Ishikawa (cell line): ENCODE measurements at regions not wholly inside any gene's neighbourhood (a gene's known extent, or its start where the extent isn't known, plus 50 kb on each side); places are given as distances from the start of the nearest gene placed in this dataset.

ENCODE experiments used
- CEBPB ChIP-seq: IDR thresholded peaks from 2 replicates; pipeline ENCODE4 v1.6.1; 2012
- EP300 ChIP-seq: IDR thresholded peaks from 2 replicates; pipeline ENCODE4 v1.6.1; 2012; ENCODE audit warnings: borderline replicate concordance
- FOXM1 ChIP-seq: IDR thresholded peaks from 2 replicates; pipeline ENCODE4 v1.6.1; 2012; ENCODE audit warnings: low read depth, borderline replicate concordance
- NFIC ChIP-seq: IDR thresholded peaks from 2 replicates; pipeline ENCODE4 v1.6.1; 2012
- RAD21 ChIP-seq: IDR thresholded peaks from 2 replicates; pipeline ENCODE4 v1.6.1; 2012; ENCODE audit warnings: low read depth
- TAF1 ChIP-seq: IDR thresholded peaks from 2 replicates; pipeline ENCODE4 v1.6.1; 2012; ENCODE audit warnings: low read depth, mild to moderate bottlenecking
- TCF12 ChIP-seq: IDR thresholded peaks from 2 replicates; pipeline ENCODE4 v1.6.1; 2012; ENCODE audit warnings: low read depth
- YY1 ChIP-seq: IDR thresholded peaks from 2 replicates; pipeline ENCODE4 v1.6.1; 2012; ENCODE audit warnings: low read depth
- ZBTB7A ChIP-seq: IDR thresholded peaks from 2 replicates; pipeline ENCODE4 v1.6.1; 2012; ENCODE audit warnings: low read depth
- TF ChIP-seq, protein P1 (sequence below): IDR thresholded peaks from 2 replicates; pipeline ENCODE4 v1.6.1; 2012
- TF ChIP-seq, protein P2 (sequence below): IDR thresholded peaks from 2 replicates; pipeline ENCODE4 v1.6.1; 2012; ENCODE audit warnings: low read depth, mild to moderate bottlenecking
- TF ChIP-seq, protein P3 (sequence below): IDR thresholded peaks from 2 replicates; pipeline ENCODE4 v1.6.1; 2012

DNA sequence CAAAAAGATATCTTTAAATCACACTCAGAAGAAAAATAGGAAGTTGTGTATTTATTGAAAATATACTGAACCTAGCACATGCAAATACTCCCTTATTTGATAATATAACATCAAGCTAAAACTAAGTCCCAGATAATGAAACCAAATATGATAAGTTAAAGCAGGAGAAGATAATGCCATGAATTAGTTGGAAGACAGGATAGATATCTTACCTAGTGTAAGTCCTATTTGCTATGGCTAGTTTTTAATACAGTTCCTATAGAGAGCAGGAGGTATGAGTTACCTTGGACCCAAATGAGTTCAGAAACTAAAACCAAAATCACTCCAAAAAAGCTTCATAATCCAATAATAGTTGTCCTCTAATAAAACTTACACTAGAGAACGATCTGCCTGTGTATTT lies 1407.1 kb upstream of the MIR17HG start:
- TF ChIP-seq EP300 (no peak), TAF1 (no peak), FOXM1 (no peak), NFIC (no peak), RAD21 (no peak), ZBTB7A (no peak), YY1 (no peak), TCF12 (no peak), CEBPB (no peak)
- TF ChIP-seq, protein P1, sequence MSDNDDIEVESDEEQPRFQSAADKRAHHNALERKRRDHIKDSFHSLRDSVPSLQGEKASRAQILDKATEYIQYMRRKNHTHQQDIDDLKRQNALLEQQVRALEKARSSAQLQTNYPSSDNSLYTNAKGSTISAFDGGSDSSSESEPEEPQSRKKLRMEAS, result no peak
- TF ChIP-seq, protein P2, sequence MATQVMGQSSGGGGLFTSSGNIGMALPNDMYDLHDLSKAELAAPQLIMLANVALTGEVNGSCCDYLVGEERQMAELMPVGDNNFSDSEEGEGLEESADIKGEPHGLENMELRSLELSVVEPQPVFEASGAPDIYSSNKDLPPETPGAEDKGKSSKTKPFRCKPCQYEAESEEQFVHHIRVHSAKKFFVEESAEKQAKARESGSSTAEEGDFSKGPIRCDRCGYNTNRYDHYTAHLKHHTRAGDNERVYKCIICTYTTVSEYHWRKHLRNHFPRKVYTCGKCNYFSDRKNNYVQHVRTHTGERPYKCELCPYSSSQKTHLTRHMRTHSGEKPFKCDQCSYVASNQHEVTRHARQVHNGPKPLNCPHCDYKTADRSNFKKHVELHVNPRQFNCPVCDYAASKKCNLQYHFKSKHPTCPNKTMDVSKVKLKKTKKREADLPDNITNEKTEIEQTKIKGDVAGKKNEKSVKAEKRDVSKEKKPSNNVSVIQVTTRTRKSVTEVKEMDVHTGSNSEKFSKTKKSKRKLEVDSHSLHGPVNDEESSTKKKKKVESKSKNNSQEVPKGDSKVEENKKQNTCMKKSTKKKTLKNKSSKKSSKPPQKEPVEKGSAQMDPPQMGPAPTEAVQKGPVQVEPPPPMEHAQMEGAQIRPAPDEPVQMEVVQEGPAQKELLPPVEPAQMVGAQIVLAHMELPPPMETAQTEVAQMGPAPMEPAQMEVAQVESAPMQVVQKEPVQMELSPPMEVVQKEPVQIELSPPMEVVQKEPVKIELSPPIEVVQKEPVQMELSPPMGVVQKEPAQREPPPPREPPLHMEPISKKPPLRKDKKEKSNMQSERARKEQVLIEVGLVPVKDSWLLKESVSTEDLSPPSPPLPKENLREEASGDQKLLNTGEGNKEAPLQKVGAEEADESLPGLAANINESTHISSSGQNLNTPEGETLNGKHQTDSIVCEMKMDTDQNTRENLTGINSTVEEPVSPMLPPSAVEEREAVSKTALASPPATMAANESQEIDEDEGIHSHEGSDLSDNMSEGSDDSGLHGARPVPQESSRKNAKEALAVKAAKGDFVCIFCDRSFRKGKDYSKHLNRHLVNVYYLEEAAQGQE, result no peak
- TF ChIP-seq, protein P3, sequence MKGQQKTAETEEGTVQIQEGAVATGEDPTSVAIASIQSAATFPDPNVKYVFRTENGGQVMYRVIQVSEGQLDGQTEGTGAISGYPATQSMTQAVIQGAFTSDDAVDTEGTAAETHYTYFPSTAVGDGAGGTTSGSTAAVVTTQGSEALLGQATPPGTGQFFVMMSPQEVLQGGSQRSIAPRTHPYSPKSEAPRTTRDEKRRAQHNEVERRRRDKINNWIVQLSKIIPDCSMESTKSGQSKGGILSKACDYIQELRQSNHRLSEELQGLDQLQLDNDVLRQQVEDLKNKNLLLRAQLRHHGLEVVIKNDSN, result no peak
